Fibroblast of skin of left biceps (primary cell): ENCODE measurements at regions not wholly inside any gene's neighbourhood (a gene's known extent, or its start where the extent isn't known, plus 50 kb on each side); places are given as distances from the start of the nearest gene placed in this dataset.
A peak's percentile ranks its signal among the peaks of the same experiment; 100 is the strongest.

Experiments used
- DNase-seq, 2 experiments: peaks; one replicate each; pipeline ENCODE4 v3.0.0-alpha.2; 2013; ENCODE audit warnings: low read depth in 2 of 2

GRCh38 chr1:55634516-55634915, 419.4 kb upstream of the USP24 start:
- DNase-seq = no peak

GRCh38 chr1:55632906-55633305, 417.7 kb upstream of the USP24 start:
- no peak for DNase-seq

GRCh38 chr1:55632058-55632457, 416.9 kb upstream of the USP24 start:
- DNase-seq = peak; percentile 75 to 84

GRCh38 chr1:55631509-55631908, 416.3 kb upstream of the USP24 start:
- no peak for DNase-seq

- DNase-seq = no peak
These were observed 411.2 kb upstream of the USP24 start for GRCh38 chr1:55626326-55626725.

- no peak for DNase-seq
These were observed 409.6 kb upstream of the USP24 start for GRCh38 chr1:55624766-55625165.

- DNase-seq = no peak
These were observed 408.1 kb upstream of the USP24 start for GRCh38 chr1:55623311-55623710.

- DNase-seq = no peak
These were observed 406.9 kb upstream of the USP24 start for GRCh38 chr1:55622074-55622473.

- no peak for DNase-seq
These were observed 403.0 kb upstream of the USP24 start for GRCh38 chr1:55618199-55618598.

- DNase-seq = peak in 1 of 2 experiments; percentile 33
These were observed 402.3 kb upstream of the USP24 start for GRCh38 chr1:55617288-55617982.

GRCh38 chr1:55612988-55613387, 397.8 kb upstream of the USP24 start:
- peak; percentile 60 to 64 for DNase-seq

- DNase-seq = no peak
These were observed 396.0 kb upstream of the USP24 start for GRCh38 chr1:55611123-55611522.

- DNase-seq = no peak
These were observed 395.0 kb upstream of the USP24 start for GRCh38 chr1:55610203-55610602.

GRCh38 chr1:55609630-55610029, 394.5 kb upstream of the USP24 start:
- no peak for DNase-seq

GRCh38 chr1:55605155-55605554, 390.0 kb upstream of the USP24 start:
- DNase-seq = no peak

GRCh38 chr1:55604749-55605148, 389.6 kb upstream of the USP24 start:
- DNase-seq = no peak

GRCh38 chr1:55604179-55604578, 389.0 kb upstream of the USP24 start:
- no peak for DNase-seq

GRCh38 chr1:55600242-55600641, 385.1 kb upstream of the USP24 start:
- no peak for DNase-seq

GRCh38 chr1:55597910-55598309, 382.7 kb upstream of the USP24 start:
- DNase-seq = no peak

- no peak for DNase-seq
These were observed 379.5 kb upstream of the USP24 start for GRCh38 chr1:55594701-55595100.

GRCh38 chr1:55593298-55593697, 378.1 kb upstream of the USP24 start:
- no peak for DNase-seq

- DNase-seq = no peak
These were observed 377.0 kb upstream of the USP24 start for GRCh38 chr1:55592122-55592521.

GRCh38 chr1:55589671-55590297, 374.6 kb upstream of the USP24 start:
- no peak for DNase-seq

- DNase-seq = no peak
These were observed 373.1 kb upstream of the USP24 start for GRCh38 chr1:55588309-55588708.
